H9 (cell line): ENCODE measurements at regions not wholly inside any gene's neighbourhood (a gene's known extent, or its start where the extent isn't known, plus 50 kb on each side); places are given as distances from the start of the nearest gene placed in this dataset.

ENCODE experiments used
- DNase-seq: peaks from one replicate; pipeline ENCODE4 v3.0.0-alpha.2; 2017
- H2AFZ ChIP-seq: one replicate; pipeline ENCODE4 v1.6.1; 2013; ENCODE audit warnings: mild to moderate bottlenecking, low read length, control low read depth, moderate library complexity
- H2AK5ac ChIP-seq: 2 replicates; pipeline ENCODE4 v1.6.1; 2013; ENCODE audit warnings: low read length, control low read depth, mixed read lengths; ENCODE audit not compliant: insufficient read length
- H2BK120ac ChIP-seq: one replicate; pipeline ENCODE4 v1.6.1; 2013; ENCODE audit warnings: low read depth, mild to moderate bottlenecking, low read length, control low read depth, inconsistent platforms; ENCODE audit not compliant: poor library complexity, severe bottlenecking
- H2BK12ac ChIP-seq: 2 replicates; pipeline ENCODE4 v1.6.1; 2013; ENCODE audit warnings: low read length, control low read depth, mixed read lengths, low read depth; ENCODE audit not compliant: insufficient read length
- H2BK15ac ChIP-seq: 2 replicates; pipeline ENCODE4 v1.6.1; 2013; ENCODE audit warnings: low read depth, low read length, control low read depth
- H2BK20ac ChIP-seq: one replicate; pipeline ENCODE4 v1.6.1; 2013; ENCODE audit warnings: low read depth, mild to moderate bottlenecking, low read length, control low read depth, inconsistent platforms; ENCODE audit not compliant: poor library complexity, severe bottlenecking
- H2BK5ac ChIP-seq: 2 replicates; pipeline ENCODE4 v1.6.1; 2013; ENCODE audit warnings: low read length, control low read depth, mixed read lengths; ENCODE audit not compliant: insufficient read length
- H3K14ac ChIP-seq: 2 replicates; pipeline ENCODE4 v1.6.1; 2013; ENCODE audit warnings: low read length, control low read depth; ENCODE audit not compliant: insufficient read depth
- H3K18ac ChIP-seq: 2 replicates; pipeline ENCODE4 v1.6.1; 2013; ENCODE audit warnings: low read depth, mild to moderate bottlenecking, mixed read lengths, low read length, control low read depth; ENCODE audit not compliant: insufficient read length
- H3K23ac ChIP-seq: 2 replicates; pipeline ENCODE4 v1.6.1; 2013; ENCODE audit warnings: low read length, control low read depth, mixed read lengths, low read depth; ENCODE audit not compliant: insufficient read length
- H3K23me2 ChIP-seq: 2 replicates; pipeline ENCODE4 v1.6.1; 2013; ENCODE audit warnings: low read depth, mild to moderate bottlenecking, mixed read lengths, low read length, control low read depth; ENCODE audit not compliant: insufficient read length, poor library complexity, severe bottlenecking
- H3K27ac ChIP-seq: 2 replicates; pipeline ENCODE4 v1.5.1; 2013; ENCODE audit warnings: low read length, control low read depth, mixed read lengths, low read depth; ENCODE audit not compliant: insufficient read length
- H3K27me3 ChIP-seq: 2 replicates; pipeline ENCODE4 v1.6.1; 2013; ENCODE audit warnings: low read length, control low read depth, inconsistent platforms; ENCODE audit not compliant: insufficient read depth
- H3K4ac ChIP-seq: 2 replicates; pipeline ENCODE4 v1.6.1; 2013; ENCODE audit warnings: low read depth, mild to moderate bottlenecking, control low read depth, inconsistent platforms, low read length, moderate library complexity
- H3K4me1 ChIP-seq: 2 replicates; pipeline ENCODE4 v1.6.1; 2013; ENCODE audit warnings: low read length, control low read depth, inconsistent platforms; ENCODE audit not compliant: insufficient read depth
- H3K4me2 ChIP-seq: 2 replicates; pipeline ENCODE4 v1.6.1; 2013; ENCODE audit warnings: low read length, control low read depth, mixed read lengths; ENCODE audit not compliant: insufficient read length, insufficient read depth
- H3K56ac ChIP-seq: 2 replicates; pipeline ENCODE4 v1.6.1; 2013; ENCODE audit warnings: low read depth, mild to moderate bottlenecking, mixed read lengths, low read length, control low read depth; ENCODE audit not compliant: insufficient read length
- H3K79me1 ChIP-seq: 2 replicates; pipeline ENCODE4 v1.6.1; 2013; ENCODE audit warnings: low read depth, mild to moderate bottlenecking, moderate library complexity, low read length, control low read depth, inconsistent platforms; ENCODE audit not compliant: insufficient read depth, poor library complexity, severe bottlenecking
- H3K79me2 ChIP-seq: 2 replicates; pipeline ENCODE4 v1.6.1; 2013; ENCODE audit warnings: low read length, control low read depth, inconsistent platforms; ENCODE audit not compliant: insufficient read depth
- H3K9ac ChIP-seq: 2 replicates; pipeline ENCODE4 v1.6.1; 2013; ENCODE audit warnings: low read length, control low read depth, mixed read lengths; ENCODE audit not compliant: insufficient read length; ENCODE audit errors: extremely low read depth
- H3K9me3 ChIP-seq: one replicate; pipeline ENCODE4 v1.6.1; 2013; ENCODE audit warnings: low read depth, low read length, inconsistent platforms; ENCODE audit not compliant: control insufficient read depth
- H3T11ph ChIP-seq: one replicate; pipeline ENCODE4 v1.6.1; 2013; ENCODE audit warnings: mild to moderate bottlenecking, low read length, control low read depth, inconsistent platforms
- H4K20me1 ChIP-seq: one replicate; pipeline ENCODE4 v1.6.1; 2013; ENCODE audit not compliant: control insufficient read depth, insufficient read length, insufficient read depth
- H4K5ac ChIP-seq: 2 replicates; pipeline ENCODE4 v1.6.1; 2013; ENCODE audit warnings: low read depth, mild to moderate bottlenecking, mixed read lengths, low read length, control low read depth; ENCODE audit not compliant: insufficient read length
- H4K8ac ChIP-seq: replicated peaks from 2 replicates; pipeline ENCODE4 v1.6.1; 2013; ENCODE audit warnings: low read length, control low read depth, mixed read lengths, low read depth; ENCODE audit not compliant: insufficient read length
- H4K91ac ChIP-seq: 2 replicates; pipeline ENCODE4 v1.6.1; 2013; ENCODE audit warnings: low read depth, mild to moderate bottlenecking, moderate library complexity, mixed read lengths, low read length, control low read depth; ENCODE audit not compliant: insufficient read length
- H3K27ac Mint-ChIP-seq, 3 experiments: 2 replicates in 2 of 3; 3 replicates in 1 of 3; pipeline ENCODE4 v1.8.0; 2020 to 2021; ENCODE audit warnings: mixed read lengths in 3 of 3, mild to moderate bottlenecking in 1 of 3, moderate library complexity in 1 of 3
- H3K27me3 Mint-ChIP-seq: 2 replicates; pipeline ENCODE4 v1.8.0; 2021; ENCODE audit warnings: low read depth, mild to moderate bottlenecking, moderate library complexity, mixed read lengths
- H3K36me3 Mint-ChIP-seq, 3 experiments: 2 replicates in 2 of 3; 3 replicates in 1 of 3; pipeline ENCODE4 v1.8.0; 2020 to 2021; ENCODE audit warnings: low read depth in 3 of 3, mixed read lengths in 3 of 3; ENCODE audit not compliant: insufficient read depth in 1 of 3
- H3K4me1 Mint-ChIP-seq, 2 experiments: 2 replicates each; pipeline ENCODE4 v1.8.0; 2020; ENCODE audit warnings: mixed read lengths in 2 of 2
- H3K4me3 Mint-ChIP-seq, 2 experiments: 2 replicates in 1 of 2; 3 replicates in 1 of 2; pipeline ENCODE4 v1.8.0; 2020 to 2021; ENCODE audit warnings: mild to moderate bottlenecking in 2 of 2, mixed read lengths in 2 of 2, moderate library complexity in 1 of 2
- H3K9me3 Mint-ChIP-seq, 2 experiments: 2 replicates in 1 of 2; 3 replicates in 1 of 2; pipeline ENCODE4 v1.8.0; 2020; ENCODE audit warnings: mild to moderate bottlenecking in 2 of 2, mixed read lengths in 2 of 2, moderate library complexity in 1 of 2
- CTCF ChIP-seq: fragments of 200-600 bp; sonication (generic); conservative IDR thresholded peaks from 3 replicates; pipeline ENCODE4 v1.8.0; 2021; ENCODE audit warnings: antibody characterized with exemption, mild to moderate bottlenecking
- WGBS: extraction: QIAGEN DNeasy Blood & Tissue Kit; methylation state at CpG from one replicate; pipeline ENCODE4 v1.1.7; 2013; ENCODE audit warnings: missing lambda C conversion rate, low lambda C conversion rate, mixed read lengths; ENCODE audit not compliant: insufficient read length; ENCODE audit errors: extremely low coverage; 5-methylcytosine and 5-hydroxymethylcytosine counted together

DNA sequence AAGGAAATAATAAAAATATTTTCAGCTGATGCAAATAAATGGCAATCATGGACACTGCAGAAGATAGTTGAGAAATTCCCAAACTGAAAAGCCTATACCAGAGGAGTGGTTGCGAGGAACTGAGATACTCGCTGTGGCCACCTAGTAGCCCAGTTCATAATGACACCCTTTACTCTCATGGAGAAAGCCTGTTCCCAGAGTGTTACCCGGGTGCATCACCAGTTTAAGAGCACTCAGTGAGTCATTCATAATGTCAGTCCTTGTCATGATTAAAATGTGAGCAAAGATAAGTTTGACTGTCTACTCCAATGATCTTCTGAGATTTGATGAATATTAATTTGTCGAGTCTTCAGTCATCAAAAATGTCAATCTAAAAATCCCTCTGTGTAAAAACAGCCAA is 138.4 kb upstream of the LRRC3B start:
- H3K9ac ChIP-seq, result no peak overlapping the region
- no peak overlapping the region for H3K23ac ChIP-seq
- no peaks in the 10 kb centered on the region for H3K27me3 ChIP-seq
- H3K4me1 ChIP-seq, result no peaks in the 10 kb centered on the region
- Mint-ChIP-seq H3K4me3 (no peak overlapping the region), H3K4me1 (no peaks in the 10 kb centered on the region), H3K36me3 (no peaks in the 10 kb centered on the region), H3K9me3 (peaks cover 0 to 2% of the 10 kb centered on the region in 2 experiments; a peak in 1 of 5 replicates), H3K27ac (no peak overlapping the region), H3K27me3 (no peaks in the 10 kb centered on the region)
- WGBS, result no CpG with 5 or more reads among the region's 4 CpGs
- H2AK5ac ChIP-seq, result no peak overlapping the region
- no peak overlapping the region for H3T11ph ChIP-seq
- no peak overlapping the region for H3K4me2 ChIP-seq
- no peak overlapping the region for H3K14ac ChIP-seq
- H4K5ac ChIP-seq, result no peak overlapping the region
- no peak overlapping the region for H4K8ac ChIP-seq
- H4K20me1 ChIP-seq, result no peaks in the 10 kb centered on the region
- peak; percentile 46 for DNase-seq
- no peak overlapping the region for H3K56ac ChIP-seq
- H4K91ac ChIP-seq, result no peak overlapping the region
- H2AFZ ChIP-seq, result no peak overlapping the region
- no peaks in the 10 kb centered on the region for H3K79me1 ChIP-seq
- no peak overlapping the region for H2BK15ac ChIP-seq
- no peak overlapping the region for H2BK20ac ChIP-seq
- H2BK5ac ChIP-seq, result no peak overlapping the region
- no peak overlapping the region for H3K27ac ChIP-seq
- no peak overlapping the region for H3K18ac ChIP-seq
- H2BK120ac ChIP-seq, result no peak overlapping the region
- no peak overlapping the region for H2BK12ac ChIP-seq
- no peaks in the 10 kb centered on the region for H3K23me2 ChIP-seq
- peak; percentile 67 for TF ChIP-seq CTCF
- H3K4ac ChIP-seq, result no peak overlapping the region
- no peaks in the 10 kb centered on the region for H3K9me3 ChIP-seq
- no peaks in the 10 kb centered on the region for H3K79me2 ChIP-seq
